Esophagus muscularis mucosa (tissue), 4 donors: ENCODE measurements at regions not wholly inside any gene's neighbourhood (a gene's known extent, or its start where the extent isn't known, plus 50 kb on each side); places are given as distances from the start of the nearest gene placed in this dataset.

Experiments
- DNase-seq: peaks from one replicate; pipeline ENCODE4 v3.0.0-alpha.2; 2017; ENCODE audit errors: extremely low spot score
- H3K27ac ChIP-seq, 4 donors: fragments of 200-600 bp; sonication (generic); replicated peaks in 1 of 4; 1 replicate in 3 of 4; 2 replicates in 1 of 4; pipeline ENCODE4 v1.5.1; 2016 to 2019; ENCODE audit warnings: mild to moderate bottlenecking in 1 of 4
- H3K27me3 ChIP-seq, 4 donors: fragments of 200-600 bp; sonication (generic); one replicate each; pipeline versions ENCODE4 v1.5.1 to v1.6.0; 2016 to 2019
- H3K36me3 ChIP-seq, 4 donors: fragments of 200-600 bp; sonication (generic); one replicate each; pipeline ENCODE4 v1.5.1; 2016 to 2019
- H3K4me1 ChIP-seq, 4 donors: fragments of 200-600 bp; sonication (generic); one replicate each; pipeline ENCODE4 v1.5.1; 2016 to 2019
- H3K4me3 ChIP-seq, 4 donors: fragments of 200-600 bp; sonication (generic); 1 replicate in 2 of 4; 2 replicates in 2 of 4; pipeline ENCODE4 v1.5.1; 2016 to 2019; ENCODE audit warnings: mild to moderate bottlenecking in 4 of 4, moderate library complexity in 1 of 4
- H3K9me3 ChIP-seq, 4 donors: fragments of 200-600 bp; sonication (generic); 1 replicate in 3 of 4; 2 replicates in 1 of 4; pipeline ENCODE4 v1.5.1; 2016 to 2019
- EP300 ChIP-seq: sonication (generic); formaldehyde crosslinking; IDR thresholded peaks from one replicate; pipeline ENCODE4 v1.6.1; 2017; ENCODE audit warnings: antibody characterized with exemption
- POLR2A ChIP-seq: fragments of 450-650 bp; IDR thresholded peaks from one replicate; pipeline ENCODE4 v1.6.1; 2017; ENCODE audit warnings: antibody characterized with exemption, moderate library complexity, mild to moderate bottlenecking, low read depth
- POLR2AphosphoS5 ChIP-seq, 2 donors: sonication (generic); formaldehyde crosslinking; IDR thresholded peaks; one replicate each; pipeline ENCODE4 v1.6.1; 2017; ENCODE audit warnings: antibody characterized with exemption in 2 of 2
- WGBS: methylation state at CpG from one replicate; pipeline ENCODE4 v1.1.5; 2018; 5-methylcytosine and 5-hydroxymethylcytosine counted together
- intact Hi-C: fragments of 100-400 bp; cut with DNase I; formaldehyde crosslinking; loops from one replicate; pipeline ENCODE4 v1.15.1; 2023
- TF ChIP-seq, protein P1 (sequence below), 3 experiments: fragments of 200-600 bp in 2 of 3; fragments of 450-650 bp in 1 of 3; sonication (generic) in 2 of 3; IDR thresholded peaks; one replicate each; pipeline ENCODE4 v1.5.1; 2017 to 2019; ENCODE audit warnings: antibody characterized with exemption in 3 of 3, mild to moderate bottlenecking in 2 of 3, moderate library complexity in 1 of 3

DNA sequence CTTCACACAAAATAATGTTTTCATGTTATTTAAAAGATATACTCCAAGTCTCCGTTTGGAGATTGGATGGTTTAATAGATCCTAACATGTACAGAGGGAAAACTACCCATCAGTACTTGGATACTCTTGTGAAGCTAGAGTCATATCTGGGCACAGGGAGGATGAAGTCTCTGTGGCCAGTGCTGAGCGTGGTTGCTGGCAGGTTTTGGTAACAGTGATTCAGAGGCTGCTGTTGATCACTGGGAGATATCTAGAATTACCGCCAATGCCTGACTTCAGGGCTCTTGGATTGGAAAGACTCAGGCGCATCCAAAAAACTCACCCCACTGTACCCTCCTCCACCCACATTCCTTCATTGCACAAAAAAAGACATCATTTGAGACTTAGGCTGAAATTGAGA, 107.2 kb upstream of the PGRMC2 start:
- no peak overlapping the region for H3K4me3 ChIP-seq
- intact Hi-C loops, result loop anchor here (5.0 kb wide), 1 partner anchor 158 kb away; no protein-coding TSS in a partner anchor
- no peaks in the 10 kb centered on the region for H3K27me3 ChIP-seq
- peaks cover 6 to 40% (median 37%) of the 10 kb centered on the region in 4 donors for H3K4me1 ChIP-seq
- H3K9me3 ChIP-seq, result no peaks in the 10 kb centered on the region
- DNase-seq, result no peak
- TF ChIP-seq POLR2A (no peak), POLR2AphosphoS5 (IDR thresholded peaks at IDR 0.05) (no peak), EP300 (no peak)
- TF ChIP-seq, protein P1, sequence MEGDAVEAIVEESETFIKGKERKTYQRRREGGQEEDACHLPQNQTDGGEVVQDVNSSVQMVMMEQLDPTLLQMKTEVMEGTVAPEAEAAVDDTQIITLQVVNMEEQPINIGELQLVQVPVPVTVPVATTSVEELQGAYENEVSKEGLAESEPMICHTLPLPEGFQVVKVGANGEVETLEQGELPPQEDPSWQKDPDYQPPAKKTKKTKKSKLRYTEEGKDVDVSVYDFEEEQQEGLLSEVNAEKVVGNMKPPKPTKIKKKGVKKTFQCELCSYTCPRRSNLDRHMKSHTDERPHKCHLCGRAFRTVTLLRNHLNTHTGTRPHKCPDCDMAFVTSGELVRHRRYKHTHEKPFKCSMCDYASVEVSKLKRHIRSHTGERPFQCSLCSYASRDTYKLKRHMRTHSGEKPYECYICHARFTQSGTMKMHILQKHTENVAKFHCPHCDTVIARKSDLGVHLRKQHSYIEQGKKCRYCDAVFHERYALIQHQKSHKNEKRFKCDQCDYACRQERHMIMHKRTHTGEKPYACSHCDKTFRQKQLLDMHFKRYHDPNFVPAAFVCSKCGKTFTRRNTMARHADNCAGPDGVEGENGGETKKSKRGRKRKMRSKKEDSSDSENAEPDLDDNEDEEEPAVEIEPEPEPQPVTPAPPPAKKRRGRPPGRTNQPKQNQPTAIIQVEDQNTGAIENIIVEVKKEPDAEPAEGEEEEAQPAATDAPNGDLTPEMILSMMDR (IDR thresholded peaks at IDR 0.05), result no peak
- peak overlapping the region in 2 of 4 donors; percentile 41 to 77 for H3K27ac ChIP-seq
- no peaks in the 10 kb centered on the region for H3K36me3 ChIP-seq
- WGBS, result 81% methylated on average over 4 of the region's 4 CpGs

DNA sequence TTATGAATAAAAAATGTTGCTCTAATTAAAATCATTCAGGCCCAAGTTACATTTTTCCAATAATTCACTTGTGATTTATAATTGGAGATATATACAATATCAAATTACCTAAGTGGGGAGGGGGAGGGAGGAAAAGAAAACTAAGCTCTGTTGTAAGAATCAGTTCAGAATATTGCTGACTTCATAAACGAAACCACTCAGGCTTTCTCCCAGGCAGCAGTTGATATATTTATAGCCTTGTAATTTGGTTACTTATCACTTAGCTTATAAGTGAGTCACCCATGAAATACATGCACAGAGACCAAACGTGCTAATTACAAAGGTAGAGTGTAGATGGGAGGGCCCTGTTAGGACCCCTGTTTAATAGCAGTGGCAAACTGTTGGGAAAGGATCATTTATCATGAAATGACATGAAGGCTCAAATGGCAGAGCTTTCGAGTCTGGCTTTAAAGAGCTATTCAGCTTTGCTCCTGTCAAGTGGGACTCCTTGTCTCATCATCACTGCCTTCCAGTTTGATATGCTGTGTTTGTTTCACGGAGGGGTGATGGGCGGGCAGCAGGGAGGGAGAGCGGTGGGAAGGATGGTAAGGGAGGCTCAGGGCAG, 105.6 kb upstream of the PGRMC2 start:
- TF ChIP-seq, protein P1 (IDR thresholded peaks at IDR 0.05), result no peak
- no peak for TF ChIP-seq EP300
- no peak for TF ChIP-seq POLR2A
- no peak for TF ChIP-seq POLR2AphosphoS5 (IDR thresholded peaks at IDR 0.05)

DNA sequence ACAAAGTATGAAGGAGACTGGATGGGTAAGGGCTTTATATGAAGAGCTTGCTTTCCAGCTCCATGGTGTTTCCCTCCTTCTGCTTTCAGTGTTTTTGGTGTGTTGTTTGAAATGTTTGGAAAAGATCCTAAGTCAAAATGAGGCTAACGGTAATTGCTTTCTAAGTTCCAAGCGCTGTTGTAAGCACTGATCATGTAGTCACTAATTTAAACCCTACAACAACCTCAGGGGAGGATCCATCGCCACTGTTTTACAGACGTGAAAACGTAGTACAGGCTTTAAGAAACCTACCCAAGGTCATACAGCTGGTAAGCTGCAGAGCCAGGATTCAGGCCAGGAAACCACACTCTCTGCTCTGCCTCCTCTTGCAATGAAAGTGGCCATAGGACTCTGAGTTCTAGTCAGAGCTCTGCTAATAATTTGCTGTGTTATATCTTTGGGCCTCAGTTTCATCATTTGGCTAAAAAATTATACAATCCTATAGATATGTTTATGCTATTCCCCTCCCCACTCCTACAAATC, 102.9 kb upstream of the PGRMC2 start:
- intact Hi-C loops, result loop anchor here (5.0 kb wide), 1 partner anchor 162 kb away; no protein-coding TSS in a partner anchor
- peak overlapping the region; percentile 68 to 85 (median 75) for H3K27ac ChIP-seq
- TF ChIP-seq EP300, result no peak
- no peak for TF ChIP-seq POLR2AphosphoS5 (IDR thresholded peaks at IDR 0.05)
- TF ChIP-seq, protein P1 (IDR thresholded peaks at IDR 0.05), result no peak
- TF ChIP-seq POLR2A, result no peak
- H3K4me1 ChIP-seq, result peaks cover 28 to 82% (median 79%) of the 10 kb centered on the region in 4 donors
- no peaks in the 10 kb centered on the region for H3K9me3 ChIP-seq
- DNase-seq, result no peak
- H3K36me3 ChIP-seq, result no peaks in the 10 kb centered on the region
- H3K4me3 ChIP-seq, result no peak overlapping the region
- 78% methylated on average over 5 of the region's 5 CpGs for WGBS
- H3K27me3 ChIP-seq, result no peaks in the 10 kb centered on the region

More for the DNA sequence above, 105.6 kb upstream of the PGRMC2 start:
- H3K27me3 ChIP-seq, result no peaks in the 10 kb centered on the region
- H3K4me1 ChIP-seq, result peaks cover 6 to 55% (median 53%) of the 10 kb centered on the region in 4 donors
- H3K36me3 ChIP-seq, result no peaks in the 10 kb centered on the region
- intact Hi-C loops, result loop anchor here (5.0 kb wide), 1 partner anchor 159 kb away; no protein-coding TSS in a partner anchor
- no peaks in the 10 kb centered on the region for H3K9me3 ChIP-seq
- H3K4me3 ChIP-seq, result no peak overlapping the region
- no peak for DNase-seq
- WGBS, result 39% methylated on average over 6 of the region's 6 CpGs
- peak overlapping the region; percentile 73 to 77 (median 75) for H3K27ac ChIP-seq

DNA sequence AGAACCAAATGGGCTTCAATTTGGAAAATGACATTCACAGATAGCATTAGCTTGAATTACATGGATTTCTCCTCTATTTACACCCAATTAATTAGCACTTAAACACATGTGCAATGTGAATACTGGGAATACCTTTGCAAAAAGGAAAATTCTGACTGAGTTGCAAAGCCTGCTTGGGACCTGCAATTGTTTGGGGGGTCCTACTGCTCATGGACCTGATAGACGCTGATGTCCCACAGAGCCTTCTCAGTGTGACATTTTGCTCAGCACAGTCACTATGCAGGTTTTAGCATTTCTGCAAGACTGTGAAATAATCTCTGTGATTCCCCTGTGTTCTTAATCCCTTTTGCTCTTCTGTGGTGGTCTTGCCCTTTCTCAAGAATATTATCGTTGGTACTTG, 101.2 kb upstream of the PGRMC2 start:
- Histone ChIP-seq H3K27me3 (no peaks in the 10 kb centered on the region), H3K27ac (peak overlapping the region; percentile 77 to 86 (median 82)), H3K36me3 (no peaks in the 10 kb centered on the region), H3K9me3 (no peaks in the 10 kb centered on the region), H3K4me1 (peaks cover 43 to 98% (median 94%) of the 10 kb centered on the region in 4 donors), H3K4me3 (no peak overlapping the region)
- DNase-seq, result no peak
- no peak for TF ChIP-seq POLR2AphosphoS5 (IDR thresholded peaks at IDR 0.05)
- TF ChIP-seq, protein P1 (IDR thresholded peaks at IDR 0.05), result no peak
- intact Hi-C loops, result loop anchor here (5.0 kb wide), 3 partner anchors 101 to 424 kb away; partner anchors contain the start of gene PGRMC2
- 93% methylated on average over 2 of the region's 2 CpGs for WGBS

DNA sequence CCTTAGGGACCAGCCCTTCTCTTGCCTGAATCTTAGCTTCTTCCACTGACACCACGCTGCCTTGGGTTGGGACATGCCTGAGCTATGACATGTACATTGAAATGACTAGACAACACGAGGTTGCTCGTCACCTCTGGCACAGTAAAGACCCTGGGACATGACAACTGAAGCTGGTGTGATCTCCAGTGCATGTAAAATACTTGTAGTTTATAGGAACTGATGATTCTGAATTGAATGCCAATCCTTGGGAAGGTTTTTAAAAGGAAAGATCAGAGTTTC, 100.7 kb upstream of the PGRMC2 start:
- peaks cover 38 to 96% (median 92%) of the 10 kb centered on the region in 4 donors for H3K4me1 ChIP-seq
- H3K36me3 ChIP-seq, result no peaks in the 10 kb centered on the region
- no peak for DNase-seq
- intact Hi-C loops, result loop anchor here (5.0 kb wide), 3 partner anchors 101 to 424 kb away; partner anchors contain the start of gene PGRMC2
- no peaks in the 10 kb centered on the region for H3K27me3 ChIP-seq
- TF ChIP-seq EP300 (no peak), POLR2AphosphoS5 (IDR thresholded peaks at IDR 0.05) (no peak), POLR2A (no peak)
- TF ChIP-seq, protein P1 (IDR thresholded peaks at IDR 0.05), result no peak
- H3K9me3 ChIP-seq, result no peaks in the 10 kb centered on the region
- WGBS, result 96% methylated on average over 3 of the region's 3 CpGs
- peak overlapping the region; percentile 77 to 86 (median 82) for H3K27ac ChIP-seq
- no peak overlapping the region for H3K4me3 ChIP-seq
